ENCODE measurements at regions not wholly inside any gene's neighbourhood (a gene's known extent, or its start where the extent isn't known, plus 50 kb on each side); places are given as distances from the start of the nearest gene placed in this dataset.

DNA sequence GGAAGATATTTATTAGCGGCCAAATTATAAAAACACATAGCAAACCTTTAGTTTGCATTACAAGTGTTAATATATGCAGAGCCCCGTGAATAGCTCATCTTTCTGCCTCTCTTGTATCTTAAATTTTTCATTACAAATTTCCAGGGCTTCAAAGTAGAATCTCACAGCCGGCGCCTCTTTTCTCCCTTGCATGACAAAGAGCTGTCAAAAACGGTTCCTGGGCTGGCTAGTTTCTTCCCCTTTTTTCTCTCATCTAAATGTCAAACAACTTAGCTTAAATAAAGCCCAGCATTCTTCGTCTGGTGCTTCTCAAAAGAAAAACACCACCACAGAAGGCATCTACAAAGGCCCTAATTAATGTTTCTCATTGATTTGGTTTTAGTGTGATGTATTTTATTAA lies 253.0 kb downstream of the INSC start:
- DNase-seq: no peak
- Histone ChIP-seq H3K27ac (ENCODE audit: low read depth in 2 of 2, low read length in 2 of 2) (no peak overlapping the region), H3K27me3 (ENCODE audit: control insufficient read depth, insufficient read depth, low read length) (no peaks in the 10 kb centered on the region), H3K4me3 (ENCODE audit: low read length in 3 of 3) (no peak overlapping the region), H3K9ac (ENCODE audit: low read length in 3 of 3) (no peak overlapping the region), H3K4me1 (ENCODE audit: control insufficient read depth in 2 of 3, insufficient read depth in 2 of 3, low read depth in 1 of 3, low read length in 3 of 3) (no peaks in the 10 kb centered on the region), H3K36me3 (ENCODE audit: control insufficient read depth in 2 of 3, insufficient read depth in 3 of 3, low read length in 3 of 3) (no peaks in the 10 kb centered on the region), H3K9me3 (ENCODE audit: control insufficient read depth in 2 of 3, insufficient read depth in 1 of 3, low read length in 3 of 3) (no peaks in the 10 kb centered on the region)
- FAIRE-seq: no peak
- TF ChIP-seq, protein P1, sequence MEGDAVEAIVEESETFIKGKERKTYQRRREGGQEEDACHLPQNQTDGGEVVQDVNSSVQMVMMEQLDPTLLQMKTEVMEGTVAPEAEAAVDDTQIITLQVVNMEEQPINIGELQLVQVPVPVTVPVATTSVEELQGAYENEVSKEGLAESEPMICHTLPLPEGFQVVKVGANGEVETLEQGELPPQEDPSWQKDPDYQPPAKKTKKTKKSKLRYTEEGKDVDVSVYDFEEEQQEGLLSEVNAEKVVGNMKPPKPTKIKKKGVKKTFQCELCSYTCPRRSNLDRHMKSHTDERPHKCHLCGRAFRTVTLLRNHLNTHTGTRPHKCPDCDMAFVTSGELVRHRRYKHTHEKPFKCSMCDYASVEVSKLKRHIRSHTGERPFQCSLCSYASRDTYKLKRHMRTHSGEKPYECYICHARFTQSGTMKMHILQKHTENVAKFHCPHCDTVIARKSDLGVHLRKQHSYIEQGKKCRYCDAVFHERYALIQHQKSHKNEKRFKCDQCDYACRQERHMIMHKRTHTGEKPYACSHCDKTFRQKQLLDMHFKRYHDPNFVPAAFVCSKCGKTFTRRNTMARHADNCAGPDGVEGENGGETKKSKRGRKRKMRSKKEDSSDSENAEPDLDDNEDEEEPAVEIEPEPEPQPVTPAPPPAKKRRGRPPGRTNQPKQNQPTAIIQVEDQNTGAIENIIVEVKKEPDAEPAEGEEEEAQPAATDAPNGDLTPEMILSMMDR (IDR thresholded peaks at IDR 0.05; ENCODE audit: borderline replicate concordance, extremely low read depth, insufficient read depth): no peak
- intact Hi-C loops (cut with DNase I): no loop called here

DNA sequence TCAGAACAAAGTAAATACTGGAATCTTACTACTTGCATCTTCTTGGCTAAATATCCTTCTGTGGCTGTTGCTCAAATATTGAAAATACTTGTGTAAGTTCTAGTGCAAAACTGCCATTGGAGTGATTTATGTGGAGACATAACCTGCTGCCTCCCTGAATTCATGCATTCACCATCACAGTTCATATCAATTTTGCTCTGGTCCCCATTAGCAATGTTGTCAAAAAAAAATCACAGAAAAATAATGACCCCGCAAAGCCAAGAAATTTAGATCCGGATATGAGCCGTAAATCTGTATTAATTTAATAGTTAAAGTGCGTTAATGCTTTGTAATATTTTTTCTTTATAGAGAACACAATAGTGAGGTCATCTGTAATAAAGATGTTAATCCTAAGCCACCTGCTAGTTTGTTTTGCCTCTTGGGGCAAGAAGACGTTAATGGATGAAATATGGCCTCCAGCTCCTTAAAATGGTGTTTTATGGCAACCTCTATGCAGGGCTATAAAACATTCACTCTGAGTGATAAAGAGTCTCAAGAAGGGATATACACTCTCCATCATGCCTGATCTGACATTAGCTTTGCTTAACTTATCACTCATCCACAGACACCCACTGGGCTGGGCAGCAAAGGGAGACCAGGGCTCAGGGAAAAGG lies 255.9 kb downstream of the INSC start:
- intact Hi-C loops (cut with DNase I): no loop called here
- no peaks in the 10 kb centered on the region for H3K9me3 ChIP-seq (ENCODE audit: control insufficient read depth in 2 of 3, insufficient read depth in 1 of 3, low read length in 3 of 3)
- no peak overlapping the region for H3K4me3 ChIP-seq (ENCODE audit: low read length in 3 of 3)
- no peaks in the 10 kb centered on the region for H3K4me1 ChIP-seq (ENCODE audit: control insufficient read depth in 2 of 3, insufficient read depth in 2 of 3, low read depth in 1 of 3, low read length in 3 of 3)
- TF ChIP-seq, protein P1 (IDR thresholded peaks at IDR 0.05; ENCODE audit: borderline replicate concordance, extremely low read depth, insufficient read depth): no peak
- FAIRE-seq (no peak), DNase-seq (peak in 2 of 5 donors; percentile 45)
- no peaks in the 10 kb centered on the region for H3K36me3 ChIP-seq (ENCODE audit: control insufficient read depth in 2 of 3, insufficient read depth in 3 of 3, low read length in 3 of 3)
- H3K27ac ChIP-seq (ENCODE audit: low read depth in 2 of 2, low read length in 2 of 2): no peak overlapping the region
- no peaks in the 10 kb centered on the region for H3K27me3 ChIP-seq (ENCODE audit: control insufficient read depth, insufficient read depth, low read length)
- H3K9ac ChIP-seq (ENCODE audit: low read length in 3 of 3): no peak overlapping the region

DNA sequence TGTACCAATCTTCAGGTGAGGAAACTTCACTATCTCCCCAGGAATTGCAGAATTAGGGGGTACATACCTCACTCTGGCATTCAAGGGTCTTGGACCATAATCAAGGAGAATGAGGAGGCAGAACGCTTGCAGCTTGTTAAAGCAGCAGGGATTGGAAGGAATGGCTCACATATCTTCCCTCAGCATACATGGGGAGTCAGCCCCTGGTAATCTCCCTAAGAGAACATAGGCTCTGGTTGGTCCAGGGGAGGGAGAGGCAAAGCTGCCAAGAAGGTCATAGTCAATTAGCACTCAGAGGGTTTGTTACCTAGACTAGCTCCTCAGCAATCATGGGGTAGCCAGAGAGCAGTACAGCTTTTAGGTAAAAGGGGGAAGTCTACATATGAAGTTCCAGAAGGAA lies 256.8 kb downstream of the INSC start:
- Histone ChIP-seq H3K4me1 (ENCODE audit: control insufficient read depth in 2 of 3, insufficient read depth in 2 of 3, low read depth in 1 of 3, low read length in 3 of 3) (no peaks in the 10 kb centered on the region), H3K27me3 (ENCODE audit: control insufficient read depth, insufficient read depth, low read length) (no peaks in the 10 kb centered on the region), H3K36me3 (ENCODE audit: control insufficient read depth in 2 of 3, insufficient read depth in 3 of 3, low read length in 3 of 3) (no peaks in the 10 kb centered on the region), H3K27ac (ENCODE audit: low read depth in 2 of 2, low read length in 2 of 2) (no peak overlapping the region), H3K9me3 (ENCODE audit: control insufficient read depth in 2 of 3, insufficient read depth in 1 of 3, low read length in 3 of 3) (no peaks in the 10 kb centered on the region), H3K9ac (ENCODE audit: low read length in 3 of 3) (no peak overlapping the region), H3K4me3 (ENCODE audit: low read length in 3 of 3) (no peak overlapping the region)
- TF ChIP-seq, protein P1 (IDR thresholded peaks at IDR 0.05; ENCODE audit: borderline replicate concordance, extremely low read depth, insufficient read depth): no peak
- FAIRE-seq: no peak
- no peak for DNase-seq
- intact Hi-C loops (cut with DNase I): no loop called here

DNA sequence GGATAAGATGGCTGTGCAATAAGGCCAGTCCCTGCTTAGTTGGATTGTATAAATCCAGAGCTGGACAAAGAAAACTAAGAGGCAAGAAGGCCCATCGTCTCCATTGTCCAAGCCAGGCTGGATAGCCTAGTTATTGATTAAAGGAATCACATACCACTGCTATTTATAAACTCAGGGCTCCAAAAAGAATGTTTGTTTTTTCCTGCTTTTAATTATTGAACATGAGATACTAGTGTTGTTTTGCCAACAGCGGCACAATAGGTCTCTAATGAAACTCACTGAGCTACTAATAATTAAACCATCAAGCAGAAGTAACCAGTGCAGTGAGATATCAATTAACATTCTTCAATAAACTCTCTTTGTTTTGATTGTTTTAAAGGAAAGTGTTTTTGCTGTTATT lies 259.7 kb downstream of the INSC start:
- Histone ChIP-seq H3K9me3 (ENCODE audit: control insufficient read depth in 2 of 3, insufficient read depth in 1 of 3, low read length in 3 of 3) (peaks cover 0 to 6% (median 2%) of the 10 kb centered on the region in 3 donors), H3K9ac (ENCODE audit: low read length in 3 of 3) (no peak overlapping the region), H3K4me1 (ENCODE audit: control insufficient read depth in 2 of 3, insufficient read depth in 2 of 3, low read depth in 1 of 3, low read length in 3 of 3) (no peaks in the 10 kb centered on the region), H3K4me3 (ENCODE audit: low read length in 3 of 3) (peak overlapping the region in 1 of 3 donors; percentile 7), H3K27me3 (ENCODE audit: control insufficient read depth, insufficient read depth, low read length) (no peaks in the 10 kb centered on the region), H3K27ac (ENCODE audit: low read depth in 2 of 2, low read length in 2 of 2) (no peak overlapping the region), H3K36me3 (ENCODE audit: control insufficient read depth in 2 of 3, insufficient read depth in 3 of 3, low read length in 3 of 3) (no peaks in the 10 kb centered on the region)
- DNase-seq: peak in 2 of 5 donors; percentile 39 to 49
- TF ChIP-seq, protein P1 (IDR thresholded peaks at IDR 0.05; ENCODE audit: borderline replicate concordance, extremely low read depth, insufficient read depth): no peak
- intact Hi-C loops (cut with DNase I): no loop called here
- peak; percentile 11 for FAIRE-seq
